GM23338 (cell line): ENCODE measurements at regions not wholly inside any gene's neighbourhood (a gene's known extent, or its start where the extent isn't known, plus 50 kb on each side); places are given as distances from the start of the nearest gene placed in this dataset.

ENCODE experiments used
- ATAC-seq: fragments of 200-7000 bp; cut with Tn5 transposase; 3 replicates; pipeline ENCODE4 v1.9.1; 2020
- DNase-seq: peaks from one replicate; pipeline ENCODE4 v3.0.0-alpha.2; 2015; ENCODE audit warnings: low spot score
- H2AFZ ChIP-seq: fragments of 200-600 bp; sonication (generic); 2 replicates; pipeline ENCODE4 v1.8.0; 2016; ENCODE audit warnings: antibody characterized with exemption, mild to moderate bottlenecking, moderate library complexity
- H3F3A ChIP-seq: fragments of 200-600 bp; sonication (generic); replicated peaks from 2 replicates; pipeline ENCODE4 v1.8.0; 2017; ENCODE audit warnings: antibody characterized with exemption, mixed run types, low read depth
- H3K27ac ChIP-seq: fragments of 200-600 bp; sonication (generic); 2 replicates; pipeline ENCODE4 v1.6.1; 2016; ENCODE audit warnings: low read depth
- H3K27me3 ChIP-seq: fragments of 200-600 bp; sonication (generic); 2 replicates; pipeline ENCODE4 v1.8.0; 2016; ENCODE audit warnings: mild to moderate bottlenecking, mixed run types, moderate library complexity; ENCODE audit not compliant: insufficient read depth
- H3K36me3 ChIP-seq: fragments of 200-600 bp; sonication (generic); 2 replicates; pipeline ENCODE4 v1.8.0; 2016; ENCODE audit warnings: mild to moderate bottlenecking; ENCODE audit not compliant: insufficient read depth
- H3K4me1 ChIP-seq: fragments of 200-600 bp; sonication (generic); 2 replicates; pipeline ENCODE4 v1.8.0; 2016; ENCODE audit warnings: mild to moderate bottlenecking, moderate library complexity; ENCODE audit not compliant: insufficient read depth
- H3K4me2 ChIP-seq: fragments of 200-600 bp; sonication (generic); 2 replicates; pipeline ENCODE4 v1.7.1; 2017; ENCODE audit warnings: mixed run types
- H3K4me3 ChIP-seq: fragments of 200-600 bp; sonication (generic); 2 replicates; pipeline ENCODE4 v1.6.1; 2016; ENCODE audit warnings: mixed run types
- H3K79me2 ChIP-seq: fragments of 200-600 bp; sonication (generic); replicated peaks from 2 replicates; pipeline ENCODE4 v1.8.0; 2017; ENCODE audit warnings: mild to moderate bottlenecking; ENCODE audit not compliant: insufficient read depth
- H3K9me2 ChIP-seq: fragments of 200-600 bp; sonication (generic); 2 replicates; pipeline ENCODE4 v1.8.0; 2017; ENCODE audit not compliant: insufficient read depth
- H4K20me1 ChIP-seq: fragments of 200-600 bp; sonication (generic); replicated peaks from 2 replicates; pipeline ENCODE4 v1.8.0; 2017; ENCODE audit warnings: mild to moderate bottlenecking; ENCODE audit not compliant: insufficient read depth
- H3K27ac Mint-ChIP-seq: 2 replicates; pipeline ENCODE4 v1.8.0; 2020; ENCODE audit warnings: inconsistent platforms, mild to moderate bottlenecking, moderate library complexity, mixed read lengths
- H3K27me3 Mint-ChIP-seq: 3 replicates; pipeline ENCODE4 v1.8.0; 2022; ENCODE audit warnings: low read depth, mild to moderate bottlenecking, moderate library complexity, mixed read lengths, inconsistent platforms; ENCODE audit not compliant: insufficient read depth, poor library complexity
- H3K36me3 Mint-ChIP-seq: 3 replicates; pipeline ENCODE4 v1.8.0; 2021; ENCODE audit warnings: low read depth, mild to moderate bottlenecking, inconsistent platforms, moderate library complexity, mixed read lengths
- H3K4me1 Mint-ChIP-seq: 3 replicates; pipeline ENCODE4 v1.8.0; 2020; ENCODE audit warnings: mild to moderate bottlenecking, inconsistent platforms, mixed read lengths
- H3K4me3 Mint-ChIP-seq: 3 replicates; pipeline ENCODE4 v1.8.0; 2021; ENCODE audit warnings: moderate library complexity, mild to moderate bottlenecking, inconsistent platforms, mixed read lengths
- H3K9me3 Mint-ChIP-seq: 3 replicates; pipeline ENCODE4 v1.8.0; 2020; ENCODE audit warnings: moderate library complexity, mild to moderate bottlenecking, inconsistent platforms, mixed read lengths
- CREB1 ChIP-seq: fragments of 250-450 bp; sonication (Bioruptor Pico); IDR thresholded peaks from 2 replicates; pipeline ENCODE4 v1.5.0; 2020; ENCODE audit warnings: low read depth, mild to moderate bottlenecking, moderate library complexity
- CTCF ChIP-seq, 2 experiments: fragments of 200-600 bp in 1 of 2; sonication (generic) in 1 of 2; conservative IDR thresholded peaks; 2 replicates each; pipeline versions ENCODE4 v1.5.1 to v1.6.1; 2016 to 2017; ENCODE audit warnings: antibody characterized with exemption in 2 of 2, low read depth in 2 of 2, mild to moderate bottlenecking in 2 of 2, moderate library complexity in 1 of 2
- ETS1 ChIP-seq: IDR thresholded peaks from 2 replicates; pipeline ENCODE4 v1.6.1; 2016; ENCODE audit warnings: antibody characterized with exemption
- EZH2 ChIP-seq: fragments of 200-600 bp; sonication (generic); IDR thresholded peaks from one replicate; pipeline ENCODE4 v1.8.0; 2017; ENCODE audit warnings: antibody characterized with exemption, mild to moderate bottlenecking, low read depth; ENCODE audit not compliant: unreplicated experiment
- EZH2phosphoT487 ChIP-seq: fragments of 200-600 bp; sonication (generic); IDR thresholded peaks from one replicate; pipeline ENCODE4 v1.8.1; 2018; ENCODE audit warnings: antibody characterized with exemption; ENCODE audit not compliant: unreplicated experiment
- POLR2AphosphoS5 ChIP-seq: IDR thresholded peaks from 2 replicates; pipeline ENCODE4 v1.6.1; 2016; ENCODE audit warnings: antibody characterized with exemption, low read depth
- ZNF114 ChIP-seq: fragments of 250-450 bp; sonication (Bioruptor Pico); IDR thresholded peaks from 2 replicates; pipeline ENCODE4 v1.5.0; 2020; ENCODE audit warnings: mild to moderate bottlenecking, moderate library complexity
- ZNF331 ChIP-seq: fragments of 250-450 bp; sonication (Bioruptor Pico); IDR thresholded peaks from 2 replicates; pipeline ENCODE4 v1.5.0; 2020; ENCODE audit warnings: low read depth, mild to moderate bottlenecking, moderate library complexity

- no peak overlapping the region for H2AFZ ChIP-seq
- no peak overlapping the region for H3K27ac ChIP-seq
- H3K4me3 Mint-ChIP-seq = no peak overlapping the region
- H3K4me1 Mint-ChIP-seq = peaks cover 10% of the 10 kb centered on the region; the same call in 2 of the 3 replicates
- DNase-seq (peak; percentile 81), ATAC-seq (peak; percentile 41; the same call in 1 of the 3 replicates)
- no peaks in the 10 kb centered on the region for H3K27me3 ChIP-seq
- TF ChIP-seq CTCF (conservative IDR thresholded peaks at IDR 0.05; ENCODE audit: low read depth in 2 of 2) = peak; percentile 76 to 89
- no peak for TF ChIP-seq ETS1
- no peak for TF ChIP-seq POLR2AphosphoS5
- H3K27ac Mint-ChIP-seq = no peak overlapping the region
- H3K4me2 ChIP-seq = no peak overlapping the region
- H3K4me3 ChIP-seq = no peak overlapping the region
- H3K27me3 Mint-ChIP-seq = peaks cover 7% of the 10 kb centered on the region
- no peaks in the 10 kb centered on the region for H3K36me3 ChIP-seq
- H3K9me2 ChIP-seq = 0 out of 2 replicates have a peak, but pooled peaks cover 5% of the 10 kb centered on the region
- H4K20me1 ChIP-seq = no peaks in the 10 kb centered on the region
- no peaks in the 10 kb centered on the region for H3K36me3 Mint-ChIP-seq
- H3F3A ChIP-seq = no peaks in the 10 kb centered on the region
- no peaks in the 10 kb centered on the region for H3K9me3 Mint-ChIP-seq
- no peaks in the 10 kb centered on the region for H3K79me2 ChIP-seq
- H3K4me1 ChIP-seq = no peaks in the 10 kb centered on the region
Measured at GRCh38 chr2:106572541-106573450, 85.6 kb downstream of the CD8B2 start.

- peaks cover 10% of the 10 kb centered on the region; the same call in 2 of the 3 replicates for H3K4me1 Mint-ChIP-seq
- H3K4me2 ChIP-seq = no peak overlapping the region
- no peaks in the 10 kb centered on the region for H3F3A ChIP-seq
- no peak for DNase-seq
- no peaks in the 10 kb centered on the region for H3K36me3 ChIP-seq
- TF ChIP-seq ETS1 (no peak), EZH2phosphoT487 (no peak), POLR2AphosphoS5 (no peak), CTCF (conservative IDR thresholded peaks at IDR 0.05; ENCODE audit: low read depth in 2 of 2) (no peak), EZH2 (no peak), ZNF114 (CRISPR knock-in tag) (no peak), ZNF331 (CRISPR knock-in tag) (no peak), CREB1 (no peak)
- no peaks in the 10 kb centered on the region for H4K20me1 ChIP-seq
- H3K27me3 Mint-ChIP-seq = peaks cover 7% of the 10 kb centered on the region
- no peak overlapping the region for H3K27ac Mint-ChIP-seq
- H3K4me3 Mint-ChIP-seq = no peak overlapping the region
- no peaks in the 10 kb centered on the region for H3K4me1 ChIP-seq
- no peaks in the 10 kb centered on the region for H3K79me2 ChIP-seq
- no peak overlapping the region for H2AFZ ChIP-seq
- no peaks in the 10 kb centered on the region for H3K9me3 Mint-ChIP-seq
- ATAC-seq = no peak
- no peaks in the 10 kb centered on the region for H3K27me3 ChIP-seq
- H3K9me2 ChIP-seq = 0 out of 2 replicates have a peak, but pooled peaks cover 5% of the 10 kb centered on the region
- no peak overlapping the region for H3K4me3 ChIP-seq
- H3K27ac ChIP-seq = no peak overlapping the region
- H3K36me3 Mint-ChIP-seq = no peaks in the 10 kb centered on the region
Measured at GRCh38 chr2:106573773-106574172, 86.6 kb downstream of the CD8B2 start.
